SK-N-SH (cell line): ENCODE measurements at regions not wholly inside any gene's neighbourhood (a gene's known extent, or its start where the extent isn't known, plus 50 kb on each side); places are given as distances from the start of the nearest gene placed in this dataset.

Source experiments
- ELF1 ChIP-seq: IDR thresholded peaks from 2 replicates; pipeline ENCODE4 v1.4.0; 2012
- EZH2phosphoT487 ChIP-seq: fragments of 200-600 bp; sonication (generic); IDR thresholded peaks from 2 replicates; pipeline ENCODE4 v1.6.1; 2017; ENCODE audit warnings: low read depth, mixed run types, mild to moderate bottlenecking, antibody characterized with exemption, moderate library complexity, borderline replicate concordance
- FOXJ3 ChIP-seq: sonication (generic); formaldehyde crosslinking; IDR thresholded peaks from 2 replicates; pipeline ENCODE4 v1.5.1; 2020; ENCODE audit warnings: mild to moderate bottlenecking, missing genetic modification reagents
- FOXM1 ChIP-seq: IDR thresholded peaks from 2 replicates; pipeline ENCODE4 v1.4.0; 2012; ENCODE audit warnings: low read depth, mild to moderate bottlenecking
- GABPA ChIP-seq: IDR thresholded peaks from 2 replicates; pipeline ENCODE4 v1.4.0; 2012; ENCODE audit warnings: low read depth, mild to moderate bottlenecking
- MXI1 ChIP-seq: IDR thresholded peaks from 2 replicates; pipeline ENCODE4 v1.6.1; 2012; ENCODE audit warnings: mild to moderate bottlenecking, low read depth, low read length, improper control_type of control experiment
- NFIC ChIP-seq: IDR thresholded peaks from 2 replicates; pipeline ENCODE4 v1.4.0; 2012; ENCODE audit warnings: borderline replicate concordance
- TAF1 ChIP-seq: IDR thresholded peaks from 2 replicates; pipeline ENCODE4 v1.6.1; 2012; ENCODE audit warnings: low read depth, mild to moderate bottlenecking, low read length, moderate library complexity, borderline replicate concordance
- TF ChIP-seq, protein P1 (sequence below): IDR thresholded peaks from 2 replicates; pipeline ENCODE4 v1.6.1; 2012; ENCODE audit warnings: mild to moderate bottlenecking, low read depth, low read length, moderate library complexity
- TF ChIP-seq, protein P2 (sequence below): IDR thresholded peaks from 2 replicates; pipeline ENCODE4; 2012
- TF ChIP-seq, protein P3 (sequence below): fragments of 200-600 bp; sonication (generic); IDR thresholded peaks from 2 replicates; pipeline ENCODE4 v1.6.1; 2017; ENCODE audit warnings: antibody characterized with exemption, mild to moderate bottlenecking, moderate library complexity
- TF ChIP-seq, protein P4 (sequence below): IDR thresholded peaks from 2 replicates; pipeline ENCODE4 v1.4.0; 2012; ENCODE audit warnings: low read depth, borderline replicate concordance

DNA sequence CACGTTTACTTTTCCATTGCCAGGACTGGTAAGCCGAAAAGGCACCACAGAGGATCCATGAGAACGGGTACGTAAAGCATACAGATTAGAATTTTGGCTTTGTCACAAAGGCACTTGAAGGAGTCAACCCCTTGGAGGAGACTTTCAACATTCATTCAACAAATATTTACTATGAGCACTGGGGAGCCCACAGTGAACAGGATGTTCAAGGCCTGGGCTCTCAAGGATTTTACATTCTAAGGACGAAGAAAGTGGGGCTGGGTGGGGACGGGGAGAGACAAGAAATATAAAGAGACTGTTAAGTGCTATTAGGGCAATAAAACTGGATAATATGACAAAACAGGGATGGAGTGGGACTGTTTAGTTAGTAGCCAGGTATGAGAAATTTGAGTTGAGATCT is 66.0 kb downstream of the KLF4 start:
- no peak for TF ChIP-seq FOXM1
- no peak for TF ChIP-seq ELF1
- TF ChIP-seq, protein P1, sequence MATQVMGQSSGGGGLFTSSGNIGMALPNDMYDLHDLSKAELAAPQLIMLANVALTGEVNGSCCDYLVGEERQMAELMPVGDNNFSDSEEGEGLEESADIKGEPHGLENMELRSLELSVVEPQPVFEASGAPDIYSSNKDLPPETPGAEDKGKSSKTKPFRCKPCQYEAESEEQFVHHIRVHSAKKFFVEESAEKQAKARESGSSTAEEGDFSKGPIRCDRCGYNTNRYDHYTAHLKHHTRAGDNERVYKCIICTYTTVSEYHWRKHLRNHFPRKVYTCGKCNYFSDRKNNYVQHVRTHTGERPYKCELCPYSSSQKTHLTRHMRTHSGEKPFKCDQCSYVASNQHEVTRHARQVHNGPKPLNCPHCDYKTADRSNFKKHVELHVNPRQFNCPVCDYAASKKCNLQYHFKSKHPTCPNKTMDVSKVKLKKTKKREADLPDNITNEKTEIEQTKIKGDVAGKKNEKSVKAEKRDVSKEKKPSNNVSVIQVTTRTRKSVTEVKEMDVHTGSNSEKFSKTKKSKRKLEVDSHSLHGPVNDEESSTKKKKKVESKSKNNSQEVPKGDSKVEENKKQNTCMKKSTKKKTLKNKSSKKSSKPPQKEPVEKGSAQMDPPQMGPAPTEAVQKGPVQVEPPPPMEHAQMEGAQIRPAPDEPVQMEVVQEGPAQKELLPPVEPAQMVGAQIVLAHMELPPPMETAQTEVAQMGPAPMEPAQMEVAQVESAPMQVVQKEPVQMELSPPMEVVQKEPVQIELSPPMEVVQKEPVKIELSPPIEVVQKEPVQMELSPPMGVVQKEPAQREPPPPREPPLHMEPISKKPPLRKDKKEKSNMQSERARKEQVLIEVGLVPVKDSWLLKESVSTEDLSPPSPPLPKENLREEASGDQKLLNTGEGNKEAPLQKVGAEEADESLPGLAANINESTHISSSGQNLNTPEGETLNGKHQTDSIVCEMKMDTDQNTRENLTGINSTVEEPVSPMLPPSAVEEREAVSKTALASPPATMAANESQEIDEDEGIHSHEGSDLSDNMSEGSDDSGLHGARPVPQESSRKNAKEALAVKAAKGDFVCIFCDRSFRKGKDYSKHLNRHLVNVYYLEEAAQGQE = no peak
- no peak for TF ChIP-seq NFIC
- TF ChIP-seq GABPA = no peak
- no peak for TF ChIP-seq EZH2phosphoT487
- TF ChIP-seq, protein P2, sequence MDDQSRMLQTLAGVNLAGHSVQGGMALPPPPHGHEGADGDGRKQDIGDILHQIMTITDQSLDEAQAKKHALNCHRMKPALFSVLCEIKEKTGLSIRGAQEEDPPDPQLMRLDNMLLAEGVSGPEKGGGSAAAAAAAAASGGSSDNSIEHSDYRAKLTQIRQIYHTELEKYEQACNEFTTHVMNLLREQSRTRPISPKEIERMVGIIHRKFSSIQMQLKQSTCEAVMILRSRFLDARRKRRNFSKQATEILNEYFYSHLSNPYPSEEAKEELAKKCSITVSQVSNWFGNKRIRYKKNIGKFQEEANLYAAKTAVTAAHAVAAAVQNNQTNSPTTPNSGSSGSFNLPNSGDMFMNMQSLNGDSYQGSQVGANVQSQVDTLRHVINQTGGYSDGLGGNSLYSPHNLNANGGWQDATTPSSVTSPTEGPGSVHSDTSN = no peak
- TF ChIP-seq FOXJ3 (CRISPR knock-in tag) = no peak
- no peak for TF ChIP-seq MXI1
- TF ChIP-seq TAF1 = no peak
- TF ChIP-seq, protein P3, sequence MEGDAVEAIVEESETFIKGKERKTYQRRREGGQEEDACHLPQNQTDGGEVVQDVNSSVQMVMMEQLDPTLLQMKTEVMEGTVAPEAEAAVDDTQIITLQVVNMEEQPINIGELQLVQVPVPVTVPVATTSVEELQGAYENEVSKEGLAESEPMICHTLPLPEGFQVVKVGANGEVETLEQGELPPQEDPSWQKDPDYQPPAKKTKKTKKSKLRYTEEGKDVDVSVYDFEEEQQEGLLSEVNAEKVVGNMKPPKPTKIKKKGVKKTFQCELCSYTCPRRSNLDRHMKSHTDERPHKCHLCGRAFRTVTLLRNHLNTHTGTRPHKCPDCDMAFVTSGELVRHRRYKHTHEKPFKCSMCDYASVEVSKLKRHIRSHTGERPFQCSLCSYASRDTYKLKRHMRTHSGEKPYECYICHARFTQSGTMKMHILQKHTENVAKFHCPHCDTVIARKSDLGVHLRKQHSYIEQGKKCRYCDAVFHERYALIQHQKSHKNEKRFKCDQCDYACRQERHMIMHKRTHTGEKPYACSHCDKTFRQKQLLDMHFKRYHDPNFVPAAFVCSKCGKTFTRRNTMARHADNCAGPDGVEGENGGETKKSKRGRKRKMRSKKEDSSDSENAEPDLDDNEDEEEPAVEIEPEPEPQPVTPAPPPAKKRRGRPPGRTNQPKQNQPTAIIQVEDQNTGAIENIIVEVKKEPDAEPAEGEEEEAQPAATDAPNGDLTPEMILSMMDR = no peak
- TF ChIP-seq, protein P4, sequence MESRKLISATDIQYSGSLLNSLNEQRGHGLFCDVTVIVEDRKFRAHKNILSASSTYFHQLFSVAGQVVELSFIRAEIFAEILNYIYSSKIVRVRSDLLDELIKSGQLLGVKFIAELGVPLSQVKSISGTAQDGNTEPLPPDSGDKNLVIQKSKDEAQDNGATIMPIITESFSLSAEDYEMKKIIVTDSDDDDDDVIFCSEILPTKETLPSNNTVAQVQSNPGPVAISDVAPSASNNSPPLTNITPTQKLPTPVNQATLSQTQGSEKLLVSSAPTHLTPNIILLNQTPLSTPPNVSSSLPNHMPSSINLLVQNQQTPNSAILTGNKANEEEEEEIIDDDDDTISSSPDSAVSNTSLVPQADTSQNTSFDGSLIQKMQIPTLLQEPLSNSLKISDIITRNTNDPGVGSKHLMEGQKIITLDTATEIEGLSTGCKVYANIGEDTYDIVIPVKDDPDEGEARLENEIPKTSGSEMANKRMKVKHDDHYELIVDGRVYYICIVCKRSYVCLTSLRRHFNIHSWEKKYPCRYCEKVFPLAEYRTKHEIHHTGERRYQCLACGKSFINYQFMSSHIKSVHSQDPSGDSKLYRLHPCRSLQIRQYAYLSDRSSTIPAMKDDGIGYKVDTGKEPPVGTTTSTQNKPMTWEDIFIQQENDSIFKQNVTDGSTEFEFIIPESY = no peak
